HepG2 (cell line): ENCODE measurements at regions not wholly inside any gene's neighbourhood (a gene's known extent, or its start where the extent isn't known, plus 50 kb on each side); places are given as distances from the start of the nearest gene placed in this dataset.
A peak's percentile ranks its signal among the peaks of the same experiment; 100 is the strongest.

Experiments used
- FOXA1 ChIP-seq, 2 experiments: fragments of 450-650 bp in 1 of 2; sonication (generic) in 1 of 2; formaldehyde crosslinking in 1 of 2; IDR thresholded peaks; 2 replicates each; pipeline versions ENCODE4 v1.4.0 to v1.6.1; 2016 to 2020; ENCODE audit warnings: missing genetic modification reagents in 1 of 2
- FOXA3 ChIP-seq: IDR thresholded peaks from 2 replicates; pipeline ENCODE4 v1.6.1; 2016; ENCODE audit warnings: missing genetic modification reagents, missing compliant biosample characterization
- KAT8 ChIP-seq: IDR thresholded peaks from 2 replicates; pipeline ENCODE4 v1.6.1; 2016; ENCODE audit warnings: missing genetic modification reagents, missing compliant biosample characterization
- NPAS2 ChIP-seq: sonication (generic); formaldehyde crosslinking; IDR thresholded peaks from 2 replicates; pipeline ENCODE4 v1.8.0; 2022; ENCODE audit warnings: mild to moderate bottlenecking, missing genetic modification reagents, borderline replicate concordance
- PAXIP1 ChIP-seq: sonication (generic); formaldehyde crosslinking; conservative IDR thresholded peaks from 2 replicates; pipeline ENCODE4 v1.4.0; 2020; ENCODE audit warnings: mild to moderate bottlenecking, missing genetic modification reagents, moderate library complexity
- PHF21A ChIP-seq: sonication (generic); formaldehyde crosslinking; IDR thresholded peaks from 2 replicates; pipeline ENCODE4 v1.5.0; 2020; ENCODE audit warnings: mild to moderate bottlenecking, missing genetic modification reagents
- RCOR2 ChIP-seq: IDR thresholded peaks from 2 replicates; pipeline ENCODE4 v1.6.1; 2016; ENCODE audit warnings: missing biosample characterization, missing genetic modification reagents
- RNF219 ChIP-seq: sonication (generic); formaldehyde crosslinking; IDR thresholded peaks from 2 replicates; pipeline ENCODE4 v1.5.0; 2020; ENCODE audit warnings: mild to moderate bottlenecking, missing genetic modification reagents
- SOX5 ChIP-seq: IDR thresholded peaks from 2 replicates; pipeline ENCODE4 v1.6.1; 2016; ENCODE audit warnings: borderline replicate concordance
- SP4 ChIP-seq: sonication (generic); formaldehyde crosslinking; IDR thresholded peaks from 2 replicates; pipeline ENCODE4 v1.8.1; 2023; ENCODE audit warnings: mild to moderate bottlenecking, missing genetic modification reagents
- TEAD3 ChIP-seq: optimal IDR thresholded peaks from 2 replicates; pipeline ENCODE3; 2016; ENCODE audit warnings: borderline replicate concordance
- TFE3 ChIP-seq: IDR thresholded peaks from 2 replicates; pipeline ENCODE4 v1.6.1; 2016
- ZFP1 ChIP-seq: IDR thresholded peaks from 2 replicates; pipeline ENCODE4 v1.6.1; 2016
- ZMYM4 ChIP-seq: sonication (generic); formaldehyde crosslinking; IDR thresholded peaks from 2 replicates; pipeline ENCODE4 v1.8.1; 2023; ENCODE audit warnings: mild to moderate bottlenecking, missing genetic modification reagents
- ZNF280D ChIP-seq: sonication (generic); formaldehyde crosslinking; IDR thresholded peaks from 2 replicates; pipeline ENCODE4 v1.5.1; 2020; ENCODE audit warnings: mild to moderate bottlenecking, missing genetic modification reagents
- ZNF503 ChIP-seq: sonication (generic); formaldehyde crosslinking; IDR thresholded peaks from 2 replicates; pipeline ENCODE4 v1.4.0; 2020; ENCODE audit warnings: missing genetic modification reagents
- ZNF879 ChIP-seq: sonication (generic); formaldehyde crosslinking; IDR thresholded peaks from 2 replicates; pipeline ENCODE4 v1.8.1; 2023; ENCODE audit warnings: missing genetic modification reagents

- TF ChIP-seq ZNF280D (CRISPR knock-in tag) (0 out of 2 replicates have a peak, but pooled peaks have one; percentile 55), RNF219 (CRISPR knock-in tag) (no peak), FOXA1 (IDR thresholded peaks at IDR 0.05) (no peak), FOXA1 (CRISPR knock-in tag; IDR thresholded peaks at IDR 0.05) (peak; percentile 50; the same call in 1 of the 2 replicates), SOX5 (CRISPR knock-in tag) (peak; percentile 37; the same call in 1 of the 2 replicates), TFE3 (CRISPR knock-in tag) (peak; percentile 33; the same call in 1 of the 2 replicates), PHF21A (CRISPR knock-in tag) (0 out of 2 replicates have a peak, but pooled peaks have one; percentile 15), TEAD3 (CRISPR knock-in tag) (peak; percentile 79), NPAS2 (CRISPR knock-in tag) (no peak), ZFP1 (CRISPR knock-in tag) (0 out of 2 replicates have a peak, but pooled peaks have one; percentile 24), SP4 (CRISPR knock-in tag) (no peak), PAXIP1 (peak; percentile 66), ZMYM4 (peak; percentile 21; the same call in 1 of the 2 replicates), KAT8 (CRISPR knock-in tag) (peak; percentile 46; the same call in 1 of the 2 replicates), ZNF879 (CRISPR knock-in tag) (no peak), RCOR2 (CRISPR knock-in tag) (peak; percentile 63; the same call in 1 of the 2 replicates), ZNF503 (CRISPR knock-in tag) (peak; percentile 39; the same call in 1 of the 2 replicates), FOXA3 (CRISPR knock-in tag) (peak; percentile 48)
These were observed 266.1 kb upstream of the C2CD4B start (continued) for GRCh38 chr15:62431008-62431797.
